Dermis microvascular lymphatic vessel endothelial cell (primary cell): ENCODE measurements at regions not wholly inside any gene's neighbourhood (a gene's known extent, or its start where the extent isn't known, plus 50 kb on each side); places are given as distances from the start of the nearest gene placed in this dataset.
"Not testable (repeated sequence)": the region's sequence is repeated elsewhere in the genome, so short reads cannot be mapped to it uniquely, and the experiment has no call there.

Experiments
- DNase-seq, 2 donors: peaks; one replicate each; pipeline versions ENCODE4 v3.0.0 to v3.0.0-alpha.2; 2010; ENCODE audit warnings: low read depth in 2 of 2

DNA sequence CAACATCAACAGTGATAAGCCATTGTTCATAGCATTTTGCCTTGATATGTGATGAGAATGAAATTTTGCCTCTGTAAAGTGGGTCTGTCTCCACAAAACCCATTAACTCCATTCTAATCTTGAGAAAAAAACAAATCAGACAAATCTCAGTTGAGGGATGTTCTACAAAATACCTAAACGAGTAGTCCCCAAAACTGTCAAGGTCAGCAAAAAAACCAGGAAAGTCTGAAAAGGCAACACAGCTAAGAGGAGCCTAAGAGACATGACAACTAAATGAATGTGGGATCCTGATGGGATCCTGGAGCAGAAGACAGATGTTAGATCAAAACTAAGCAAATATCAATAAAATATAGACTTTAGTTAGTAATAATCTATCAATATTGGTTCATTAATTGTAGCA, 431.6 kb upstream of the SPTLC3 start:
- DNase-seq: no peak

DNA sequence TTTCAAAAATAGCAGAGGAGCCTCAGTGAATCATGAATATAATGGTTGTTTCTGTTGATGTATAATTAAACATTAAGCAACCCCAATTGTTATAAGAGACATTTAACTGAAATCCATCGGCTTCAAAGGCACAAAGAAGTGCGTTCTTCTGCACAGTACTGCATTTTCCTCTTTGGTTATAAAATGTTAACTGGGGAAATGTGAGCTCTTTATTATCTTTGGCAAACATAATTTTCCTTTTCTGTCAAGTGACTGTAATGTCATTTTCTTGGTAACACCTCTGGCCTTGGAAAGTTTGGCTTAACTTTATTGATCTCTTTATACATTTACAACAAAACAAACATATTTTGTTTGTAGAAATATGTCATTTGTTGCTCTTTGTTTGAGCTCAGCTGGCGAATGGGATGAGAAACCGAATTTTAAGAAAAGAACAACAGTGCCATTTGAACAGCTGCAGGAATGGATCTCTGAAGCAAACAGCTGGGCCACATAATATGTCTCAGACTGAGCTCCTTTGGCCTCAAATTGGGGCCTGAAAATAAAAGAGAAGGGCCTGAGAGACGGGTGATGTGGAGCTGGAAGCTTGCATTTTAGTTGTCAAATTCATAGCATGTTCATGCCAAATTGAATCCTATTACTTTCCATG, 427.0 kb upstream of the SPTLC3 start:
- no peak for DNase-seq

DNA sequence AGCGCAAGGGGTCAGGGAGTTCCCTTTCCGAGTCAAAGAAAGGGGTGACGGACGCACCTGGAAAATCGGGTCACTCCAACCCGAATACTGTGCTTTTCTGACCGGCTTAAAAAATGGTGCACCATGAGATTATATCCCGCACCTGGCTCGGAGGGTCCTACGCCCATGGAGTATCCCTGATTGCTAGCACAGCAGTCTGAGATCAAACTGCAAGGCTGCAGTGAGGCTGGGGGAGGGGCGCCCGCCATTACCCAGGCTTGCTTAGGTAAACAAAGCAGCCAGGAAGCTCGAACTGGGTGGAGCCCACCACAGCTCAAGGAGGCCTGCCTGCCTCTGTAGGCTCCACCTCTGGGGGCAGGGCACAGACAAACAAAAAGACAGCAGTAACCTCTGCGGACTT, 426.1 kb upstream of the SPTLC3 start:
- DNase-seq: not testable (repeated sequence)

GRCh38 chr20:12591949-12592470, 416.8 kb upstream of the SPTLC3 start:
- DNase-seq: no peak

DNA sequence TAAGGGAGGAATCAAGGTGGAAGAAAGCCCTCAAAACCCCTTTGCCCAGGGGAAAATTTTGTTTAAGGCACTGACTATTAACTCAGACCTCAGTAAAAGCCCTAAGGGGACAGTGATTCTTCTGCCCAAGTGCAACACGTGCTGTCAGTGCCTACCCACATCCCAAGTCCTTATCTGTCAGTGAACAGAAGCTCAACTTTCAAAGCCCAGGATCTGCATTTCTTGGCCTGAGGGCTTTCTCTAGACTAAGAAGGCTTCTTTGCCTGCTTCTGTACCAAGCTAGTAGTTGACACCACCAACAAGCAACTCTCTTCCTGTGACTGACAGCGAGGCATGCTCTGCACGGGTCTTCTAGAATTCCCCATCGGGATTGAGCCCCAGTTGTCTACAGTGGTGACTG, 416.0 kb upstream of the SPTLC3 start:
- DNase-seq: no peak

DNA sequence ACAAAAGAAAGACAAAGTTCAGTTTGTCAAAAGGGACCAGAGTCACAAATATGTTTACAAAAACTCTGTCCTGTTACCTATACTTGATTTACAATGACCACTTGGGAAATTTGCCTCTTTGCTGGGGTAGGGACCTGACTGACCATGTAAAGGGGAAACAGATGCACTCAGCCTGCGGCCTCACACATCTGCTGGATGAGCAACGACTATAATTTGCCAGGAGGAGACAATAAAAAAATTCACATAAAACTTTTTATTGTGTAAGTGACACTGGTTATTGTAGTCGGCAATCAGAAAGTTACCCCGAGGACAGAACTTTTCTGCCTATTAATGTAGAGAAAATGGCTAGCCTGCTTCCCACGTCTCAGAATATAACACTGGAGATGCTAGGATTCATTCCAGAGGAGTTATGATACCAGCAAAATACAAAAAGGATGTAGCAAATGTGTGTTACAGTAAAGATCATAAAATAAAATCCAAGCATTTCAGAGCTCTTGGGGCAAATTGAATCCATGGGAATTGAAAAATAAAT, 415.4 kb upstream of the SPTLC3 start:
- no peak for DNase-seq

DNA sequence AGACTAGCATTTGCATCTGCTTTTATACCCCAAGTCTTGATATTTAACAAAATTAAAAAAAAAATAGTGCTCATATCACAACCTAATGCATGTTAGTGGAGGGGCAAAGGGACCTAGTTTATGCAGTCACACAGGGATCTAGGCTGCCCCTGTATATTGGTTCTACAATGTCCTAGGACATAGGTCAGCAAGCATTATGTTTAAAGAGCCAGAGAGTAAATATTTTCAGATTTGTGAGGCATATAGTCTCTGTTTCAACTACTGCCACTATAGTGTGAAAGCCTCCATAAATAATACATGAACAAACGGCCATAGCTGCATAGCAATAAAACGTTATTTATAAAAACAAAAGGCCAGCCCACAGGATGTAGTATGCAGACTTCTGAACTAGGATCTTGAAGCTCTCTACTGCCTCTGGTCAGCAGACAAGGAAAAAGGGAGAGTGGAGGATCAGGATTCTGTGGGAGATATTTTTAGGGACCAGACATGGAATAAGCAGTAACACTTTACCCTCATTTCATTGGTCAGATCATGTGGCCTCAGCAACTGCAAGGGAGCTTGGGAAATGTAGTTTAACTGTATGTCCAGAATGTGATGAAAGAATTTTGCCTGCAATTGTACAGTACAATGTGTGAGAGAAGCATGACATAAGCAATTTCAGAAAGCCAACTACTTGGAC, 414.2 kb upstream of the SPTLC3 start:
- no peak for DNase-seq

DNA sequence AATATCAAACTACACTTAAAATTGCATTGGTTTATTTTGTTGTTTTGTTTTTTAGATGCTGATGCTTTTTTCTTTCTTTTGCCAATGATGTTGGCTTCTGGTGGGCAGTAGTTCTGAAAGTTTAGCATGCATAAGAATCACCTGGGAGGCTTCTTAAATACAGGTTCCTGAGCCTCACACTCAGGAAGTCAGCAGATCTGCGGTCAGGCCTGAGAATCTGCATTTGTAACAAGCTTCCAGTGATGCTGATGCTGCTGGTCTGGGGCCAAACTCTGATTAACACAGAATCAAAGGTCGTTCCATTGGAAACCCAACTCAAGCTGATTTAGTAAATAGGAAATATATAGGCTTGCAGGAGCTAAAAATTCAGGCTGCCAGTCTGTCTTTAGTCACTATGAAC, 412.9 kb upstream of the SPTLC3 start:
- no peak for DNase-seq

- no peak for DNase-seq
Observed at GRCh38 chr20:12596863-12597262, 411.9 kb upstream of the SPTLC3 start.

GRCh38 chr20:12597551-12597950, 411.2 kb upstream of the SPTLC3 start:
- DNase-seq: no peak

GRCh38 chr20:12598894-12599293, 409.9 kb upstream of the SPTLC3 start:
- DNase-seq: no peak

- no peak for DNase-seq
Observed at GRCh38 chr20:12599494-12599893, 409.3 kb upstream of the SPTLC3 start.

- no peak for DNase-seq
Observed at GRCh38 chr20:12605751-12606150, 403.0 kb upstream of the SPTLC3 start.

DNA sequence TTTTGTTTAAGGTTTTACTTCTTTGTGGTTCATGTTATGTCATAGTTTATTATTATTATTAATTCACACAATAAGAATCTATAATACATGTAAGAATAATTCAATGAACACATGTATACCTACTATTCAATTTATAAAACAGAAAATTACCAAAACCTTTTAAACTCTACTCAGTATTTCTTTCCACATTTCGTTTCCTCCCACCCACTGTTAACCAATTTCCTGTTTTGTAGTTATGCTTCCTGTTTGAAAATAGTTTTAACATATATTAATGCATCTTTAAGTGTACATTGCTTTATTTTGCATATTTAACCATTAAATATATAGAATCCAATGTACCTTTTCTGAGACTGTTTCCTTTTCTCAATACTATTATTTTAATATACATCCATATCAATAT, 397.9 kb upstream of the SPTLC3 start:
- DNase-seq: no peak

DNA sequence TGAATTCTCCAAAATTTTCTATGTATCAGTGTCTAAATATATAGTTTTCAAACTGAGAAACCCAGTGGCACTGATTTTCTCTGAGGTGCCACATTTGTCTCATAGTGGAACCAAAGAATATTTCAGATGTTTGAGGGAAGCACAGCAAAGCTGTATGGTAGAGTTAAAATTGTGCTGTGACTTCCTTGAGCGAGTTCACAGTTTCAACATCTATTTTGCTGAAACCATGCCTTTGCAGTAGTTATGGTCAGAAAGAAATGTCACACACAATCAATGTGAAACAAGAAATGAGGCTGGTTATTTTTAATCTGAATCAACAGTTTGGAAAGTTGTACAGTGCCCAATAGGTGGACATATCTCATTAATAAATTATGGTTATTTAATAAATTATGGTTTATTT, 394.0 kb upstream of the SPTLC3 start:
- DNase-seq: no peak

DNA sequence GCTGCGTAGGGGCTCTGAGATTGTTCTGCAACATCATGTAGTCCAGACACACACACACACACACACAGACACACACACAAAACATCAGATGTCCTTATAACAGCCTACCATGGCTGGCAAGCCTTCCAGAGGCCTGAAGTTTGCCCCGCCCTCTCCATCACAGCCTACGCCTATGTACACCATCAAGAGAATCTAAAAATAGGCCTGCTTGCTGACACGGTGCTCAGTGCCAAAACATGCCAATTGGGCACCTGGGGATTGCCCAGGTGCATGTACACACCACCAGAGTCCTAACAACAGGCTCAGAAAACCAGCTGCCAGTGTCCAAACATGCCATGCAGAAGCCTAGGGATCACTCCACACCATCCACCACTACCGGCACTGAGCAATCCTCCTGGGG, 391.7 kb upstream of the SPTLC3 start:
- no peak for DNase-seq

DNA sequence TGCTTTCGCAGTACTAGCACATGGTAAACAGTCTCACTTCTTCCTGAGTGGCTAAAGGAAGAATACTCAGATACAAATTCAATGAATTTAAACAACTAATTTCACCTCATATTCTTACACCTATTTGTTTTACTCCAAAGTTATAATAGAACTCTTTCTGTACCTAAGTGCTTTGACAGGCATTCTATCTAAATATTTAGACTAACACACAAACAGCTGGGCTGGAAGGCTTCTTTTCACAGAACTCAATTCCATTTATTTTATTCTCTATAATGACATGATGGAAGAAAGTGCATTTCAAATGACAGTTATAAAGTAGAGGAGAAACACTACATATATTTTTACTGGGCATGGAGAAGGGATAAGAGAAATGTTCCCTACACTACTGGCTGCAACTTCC, 384.9 kb upstream of the SPTLC3 start:
- DNase-seq: no peak

- no peak for DNase-seq
Observed at GRCh38 chr20:12627485-12627884, 381.3 kb upstream of the SPTLC3 start.

- DNase-seq: no peak
Observed at GRCh38 chr20:12638633-12639312, 370.0 kb upstream of the SPTLC3 start.

DNA sequence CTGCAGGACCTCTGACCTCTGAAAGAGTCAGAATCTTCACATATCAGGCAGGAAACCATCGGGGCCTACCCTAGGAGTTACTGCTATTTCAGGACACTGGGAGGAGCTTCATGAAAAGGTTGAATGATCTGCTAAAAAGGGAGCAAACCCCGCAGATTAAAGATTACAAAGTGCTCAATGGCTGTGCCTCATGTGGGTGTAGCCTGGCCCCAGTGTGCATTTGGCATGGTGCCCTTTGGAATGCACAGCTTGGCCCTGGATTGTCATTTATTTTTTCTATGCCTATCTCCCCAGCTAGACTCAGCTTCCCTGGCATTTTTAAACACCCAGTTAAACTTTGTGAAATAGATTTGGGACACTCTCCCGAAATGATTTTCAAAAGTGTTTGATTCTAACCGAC, 368.5 kb upstream of the SPTLC3 start:
- no peak for DNase-seq

DNA sequence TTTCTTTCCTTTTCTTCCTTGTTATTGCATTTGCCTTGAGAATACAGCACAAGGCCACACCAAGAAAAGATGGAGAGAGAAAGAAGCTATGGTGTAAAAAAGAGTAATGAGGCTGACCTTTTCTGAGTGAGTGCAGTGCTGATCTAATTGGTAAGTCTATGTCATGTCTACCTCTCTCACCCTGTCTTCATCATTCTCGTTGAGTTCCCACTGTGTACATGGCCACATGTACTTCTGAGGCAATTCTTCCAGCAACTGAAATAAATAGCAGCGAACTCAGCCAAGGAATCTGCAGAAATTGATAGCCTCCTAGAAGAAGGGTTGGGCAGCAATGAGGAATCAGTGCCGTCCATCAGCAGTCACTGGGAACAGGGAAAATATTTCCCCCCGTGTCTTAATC, 367.2 kb upstream of the SPTLC3 start:
- no peak for DNase-seq

DNA sequence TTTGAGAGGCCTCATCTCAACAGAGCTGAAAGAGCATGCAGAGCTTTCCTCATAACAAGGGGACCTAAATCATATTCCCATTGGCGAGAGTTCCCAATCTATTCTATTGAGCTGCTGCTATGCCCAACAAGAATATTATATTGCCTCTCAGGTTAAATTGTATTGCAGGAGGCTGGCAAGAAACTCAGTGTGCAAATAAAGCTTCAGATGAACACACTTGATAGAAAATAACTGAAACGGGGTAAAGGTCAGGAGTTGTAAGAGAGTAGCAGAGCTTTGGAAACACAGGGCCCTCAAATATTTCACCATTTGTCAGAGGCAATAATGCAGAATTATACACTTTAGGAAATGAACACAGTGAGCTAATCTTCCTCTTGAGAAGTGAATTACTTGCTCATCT, 364.3 kb upstream of the SPTLC3 start:
- no peak for DNase-seq

- DNase-seq: no peak
Observed at GRCh38 chr20:12649234-12649633, 359.5 kb upstream of the SPTLC3 start.
